Natural killer cell (primary cell): ENCODE measurements at regions not wholly inside any gene's neighbourhood (a gene's known extent, or its start where the extent isn't known, plus 50 kb on each side); places are given as distances from the start of the nearest gene placed in this dataset.

Experiments
- ATAC-seq, 3 donors: fragments of 150-1000 bp in 2 of 3; fragments of 200-7000 bp in 1 of 3; cut with Tn5 transposase; 1 replicate in 1 of 3; 2 replicates in 2 of 3; pipeline ENCODE4 v1.10.0; 2021; ENCODE audit warnings: mild to moderate bottlenecking in 2 of 3, moderate library complexity in 2 of 3
- DNase-seq, 2 donors: peaks; one replicate each; pipeline versions ENCODE4 v3.0.0 to v3.0.0-alpha.2; 2013 to 2021; ENCODE audit warnings: mixed read lengths in 1 of 2
- H3K27ac ChIP-seq: one replicate; pipeline ENCODE4 v1.5.1; 2013; ENCODE audit warnings: mild to moderate bottlenecking, low read length
- H3K27me3 ChIP-seq: one replicate; pipeline ENCODE4 v1.6.1; 2013; ENCODE audit warnings: low read length; ENCODE audit not compliant: control insufficient read depth, insufficient read depth
- H3K36me3 ChIP-seq: one replicate; pipeline ENCODE4 v1.6.1; 2013; ENCODE audit warnings: low read length; ENCODE audit not compliant: control insufficient read depth, insufficient read depth
- H3K4me1 ChIP-seq: one replicate; pipeline ENCODE4 v1.6.1; 2013; ENCODE audit warnings: low read length; ENCODE audit not compliant: control insufficient read depth, insufficient read depth
- H3K4me3 ChIP-seq: one replicate; pipeline ENCODE4 v1.5.1; 2013; ENCODE audit warnings: low read length
- H3K9me3 ChIP-seq: one replicate; pipeline ENCODE4 v1.6.1; 2013; ENCODE audit warnings: low read length; ENCODE audit not compliant: control insufficient read depth, insufficient read depth
- H3K27ac Mint-ChIP-seq, 2 donors: one replicate each; pipeline ENCODE4 v1.8.0; 2022; ENCODE audit warnings: mild to moderate bottlenecking in 2 of 2, mixed read lengths in 2 of 2, moderate library complexity in 1 of 2
- H3K27me3 Mint-ChIP-seq, 2 donors: one replicate each; pipeline ENCODE4 v1.8.0; 2022; ENCODE audit warnings: low read depth in 2 of 2, mixed read lengths in 2 of 2
- H3K36me3 Mint-ChIP-seq: one replicate; pipeline ENCODE4 v1.8.0; 2022; ENCODE audit warnings: mixed read lengths
- H3K4me1 Mint-ChIP-seq, 2 donors: one replicate each; pipeline ENCODE4 v1.8.0; 2022; ENCODE audit warnings: mixed read lengths in 2 of 2
- H3K4me3 Mint-ChIP-seq: one replicate; pipeline ENCODE4 v1.8.0; 2022; ENCODE audit warnings: mild to moderate bottlenecking, moderate library complexity, mixed read lengths
- H3K9me3 Mint-ChIP-seq, 2 donors: one replicate each; pipeline ENCODE4 v1.8.0; 2022; ENCODE audit warnings: mixed read lengths in 2 of 2
- CTCF ChIP-seq: fragments of 200-600 bp; IDR thresholded peaks from one replicate; pipeline ENCODE4 v1.8.0; 2022; ENCODE audit warnings: antibody characterized with exemption
- WGBS: methylation state at CpG from one replicate; pipeline ENCODE4 v1.1.7; 2013; ENCODE audit warnings: missing lambda C conversion rate; ENCODE audit not compliant: insufficient coverage; 5-methylcytosine and 5-hydroxymethylcytosine counted together
- intact Hi-C: fragments of 100-400 bp; cut with micrococcal nuclease; formaldehyde crosslinking; loops from one replicate; pipeline ENCODE4 v1.14.2; 2022

- TF ChIP-seq CTCF = no peak
- Mint-ChIP-seq H3K4me3 (no peak overlapping the region), H3K4me1 (no peaks in the 10 kb centered on the region), H3K36me3 (peaks cover 11% of the 10 kb centered on the region), H3K27ac (no peak overlapping the region), H3K9me3 (peaks cover 12 to 24% of the 10 kb centered on the region in 2 donors), H3K27me3 (no peaks in the 10 kb centered on the region)
- DNase-seq = no peak
- no peak for ATAC-seq
- intact Hi-C loops = no loop called here
- 52% methylated on average over 1 of the region's 1 CpG for WGBS
- H3K4me3 ChIP-seq = no peak overlapping the region
- no peaks in the 10 kb centered on the region for H3K4me1 ChIP-seq
- no peaks in the 10 kb centered on the region for H3K36me3 ChIP-seq
- H3K27ac ChIP-seq = no peak overlapping the region
- no peaks in the 10 kb centered on the region for H3K9me3 ChIP-seq
- no peaks in the 10 kb centered on the region for H3K27me3 ChIP-seq
Observed at GRCh38 chr3:80113331-80113730, 345.5 kb upstream of the ROBO1 start.

- Histone ChIP-seq H3K9me3 (no peaks in the 10 kb centered on the region), H3K27me3 (no peaks in the 10 kb centered on the region), H3K4me3 (no peak overlapping the region), H3K36me3 (no peaks in the 10 kb centered on the region), H3K4me1 (no peaks in the 10 kb centered on the region), H3K27ac (no peak overlapping the region)
- Mint-ChIP-seq H3K9me3 (peaks cover 5 to 9% of the 10 kb centered on the region in 2 donors), H3K27me3 (no peaks in the 10 kb centered on the region), H3K36me3 (no peaks in the 10 kb centered on the region), H3K4me3 (no peak overlapping the region), H3K4me1 (no peaks in the 10 kb centered on the region), H3K27ac (no peak overlapping the region)
- intact Hi-C loops = no loop called here
- no CpG with 5 or more reads among the region's 1 CpG for WGBS
- no peak for TF ChIP-seq CTCF
- ATAC-seq = no peak
- no peak for DNase-seq
Observed at GRCh38 chr3:80099559-80100066, 331.8 kb upstream of the ROBO1 start.

GRCh38 chr3:80097674-80098073, 329.9 kb upstream of the ROBO1 start:
- TF ChIP-seq CTCF = no peak
- ATAC-seq = no peak

GRCh38 chr3:80096909-80097308, 329.1 kb upstream of the ROBO1 start:
- DNase-seq = no peak
- Mint-ChIP-seq H3K4me3 (no peak overlapping the region), H3K4me1 (no peaks in the 10 kb centered on the region), H3K9me3 (peaks cover 4 to 7% of the 10 kb centered on the region in 2 donors), H3K27me3 (no peaks in the 10 kb centered on the region), H3K36me3 (no peaks in the 10 kb centered on the region), H3K27ac (no peak overlapping the region)
- H3K4me3 ChIP-seq = no peak overlapping the region
- 100% methylated on average over 2 of the region's 2 CpGs for WGBS
- no peaks in the 10 kb centered on the region for H3K9me3 ChIP-seq
- TF ChIP-seq CTCF = no peak
- no peaks in the 10 kb centered on the region for H3K27me3 ChIP-seq
- no peaks in the 10 kb centered on the region for H3K36me3 ChIP-seq
- H3K27ac ChIP-seq = no peak overlapping the region
- intact Hi-C loops = no loop called here
- no peak for ATAC-seq
- H3K4me1 ChIP-seq = no peaks in the 10 kb centered on the region

More at GRCh38 chr3:80097674-80098073, 329.9 kb upstream of the ROBO1 start:
- intact Hi-C loops = no loop called here
- Histone ChIP-seq H3K9me3 (no peaks in the 10 kb centered on the region), H3K27ac (no peak overlapping the region), H3K36me3 (no peaks in the 10 kb centered on the region), H3K4me3 (no peak overlapping the region), H3K27me3 (no peaks in the 10 kb centered on the region), H3K4me1 (no peaks in the 10 kb centered on the region)
- WGBS = no CpG with 5 or more reads among the region's 2 CpGs
- no peaks in the 10 kb centered on the region for H3K27me3 Mint-ChIP-seq
- peaks cover 4 to 6% of the 10 kb centered on the region in 2 donors for H3K9me3 Mint-ChIP-seq
- H3K4me3 Mint-ChIP-seq = no peak overlapping the region
- no peak overlapping the region for H3K27ac Mint-ChIP-seq
- no peaks in the 10 kb centered on the region for H3K4me1 Mint-ChIP-seq
- H3K36me3 Mint-ChIP-seq = no peaks in the 10 kb centered on the region
- DNase-seq = no peak
